HG03066 (cell line): ENCODE measurements at regions not wholly inside any gene's neighbourhood (a gene's known extent, or its start where the extent isn't known, plus 50 kb on each side); places are given as distances from the start of the nearest gene placed in this dataset.
A peak's percentile ranks its signal among the peaks of the same experiment; 100 is the strongest.
"Not testable (repeated sequence)": the region's sequence is repeated elsewhere in the genome, so short reads cannot be mapped to it uniquely, and the experiment has no call there.

Experiments
- ATAC-seq: cut with Tn5 transposase; IDR thresholded peaks from one replicate; pipeline ENCODE4 v1.9.1; 2021; ENCODE audit warnings: low read depth; ENCODE audit not compliant: unreplicated experiment

GRCh38 chrY:19541475-19542306, 202.8 kb downstream of the KDM5D start:
- peak; percentile 97 for ATAC-seq

GRCh38 chrY:19535697-19536096, 208.8 kb downstream of the KDM5D start:
- not testable (repeated sequence) for ATAC-seq

- no peak for ATAC-seq
Measured at GRCh38 chrY:19521976-19522375, 222.6 kb downstream of the KDM5D start.

- ATAC-seq: no peak
Measured at GRCh38 chrY:19503092-19503449, 241.5 kb downstream of the KDM5D start.

GRCh38 chrY:19502169-19503091, 242.1 kb downstream of the KDM5D start:
- ATAC-seq: no peak

- ATAC-seq: no peak
Measured at GRCh38 chrY:19498556-19498955, 246.0 kb downstream of the KDM5D start.

- ATAC-seq: no peak
Measured at GRCh38 chrY:19487494-19487893, 257.0 kb downstream of the KDM5D start.

GRCh38 chrY:19484997-19485396, 259.5 kb downstream of the KDM5D start:
- no peak for ATAC-seq

GRCh38 chrY:19479141-19479540, 265.4 kb downstream of the KDM5D start:
- ATAC-seq: no peak

GRCh38 chrY:19477959-19478358, 266.6 kb downstream of the KDM5D start:
- ATAC-seq: no peak

- ATAC-seq: no peak
Measured at GRCh38 chrY:19465809-19466208, 278.7 kb downstream of the KDM5D start.

GRCh38 chrY:19456855-19457448, 287.6 kb downstream of the KDM5D start:
- ATAC-seq: no peak

- ATAC-seq: no peak
Measured at GRCh38 chrY:19433059-19433458, 311.5 kb downstream of the KDM5D start.

GRCh38 chrY:19427736-19428518, 316.6 kb downstream of the KDM5D start:
- no peak for ATAC-seq

GRCh38 chrY:19427191-19427590, 317.3 kb downstream of the KDM5D start:
- ATAC-seq: not testable (repeated sequence)

GRCh38 chrY:19410980-19411766, 333.4 kb downstream of the KDM5D start:
- no peak for ATAC-seq

GRCh38 chrY:19406246-19406645, 338.3 kb downstream of the KDM5D start:
- ATAC-seq: no peak

GRCh38 chrY:19405598-19405997, 338.9 kb downstream of the KDM5D start:
- ATAC-seq: no peak

- ATAC-seq: no peak
Measured at GRCh38 chrY:19392876-19393275, 351.6 kb downstream of the KDM5D start.

- ATAC-seq: no peak
Measured at GRCh38 chrY:19391922-19392321, 352.6 kb downstream of the KDM5D start.
